HG03442 (cell line): ENCODE measurements at regions not wholly inside any gene's neighbourhood (a gene's known extent, or its start where the extent isn't known, plus 50 kb on each side); places are given as distances from the start of the nearest gene placed in this dataset.

Experiments used
- ATAC-seq: cut with Tn5 transposase; IDR thresholded peaks from one replicate; pipeline ENCODE4 v1.9.1; 2021; ENCODE audit warnings: mild to moderate bottlenecking, moderate library complexity; ENCODE audit not compliant: unreplicated experiment

- ATAC-seq: no peak
Observed at GRCh38 chr13:107003911-107004310, 436.0 kb upstream of the ARGLU1 start.

- ATAC-seq: no peak
Observed at GRCh38 chr13:106998664-106999063, 430.7 kb upstream of the ARGLU1 start.

DNA sequence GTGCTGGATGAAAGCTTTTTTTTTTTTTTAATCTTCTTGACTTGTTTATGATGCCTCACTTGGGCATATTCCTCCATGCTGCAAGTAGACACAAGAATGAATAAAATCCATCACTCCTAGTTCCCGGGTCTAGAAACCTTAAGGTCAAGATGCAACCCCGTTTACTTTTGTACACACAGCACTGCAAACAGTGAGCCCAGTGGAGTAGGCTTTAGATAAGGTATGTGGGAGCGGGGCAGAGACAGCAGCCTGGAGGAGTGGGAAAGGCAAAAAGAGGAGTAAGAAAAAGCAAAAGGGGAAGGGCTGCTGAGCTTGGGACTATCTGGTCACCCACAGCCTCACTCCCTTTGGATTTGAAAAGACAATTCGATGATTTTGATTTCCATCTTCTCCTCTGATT, 429.8 kb upstream of the ARGLU1 start:
- no peak for ATAC-seq

DNA sequence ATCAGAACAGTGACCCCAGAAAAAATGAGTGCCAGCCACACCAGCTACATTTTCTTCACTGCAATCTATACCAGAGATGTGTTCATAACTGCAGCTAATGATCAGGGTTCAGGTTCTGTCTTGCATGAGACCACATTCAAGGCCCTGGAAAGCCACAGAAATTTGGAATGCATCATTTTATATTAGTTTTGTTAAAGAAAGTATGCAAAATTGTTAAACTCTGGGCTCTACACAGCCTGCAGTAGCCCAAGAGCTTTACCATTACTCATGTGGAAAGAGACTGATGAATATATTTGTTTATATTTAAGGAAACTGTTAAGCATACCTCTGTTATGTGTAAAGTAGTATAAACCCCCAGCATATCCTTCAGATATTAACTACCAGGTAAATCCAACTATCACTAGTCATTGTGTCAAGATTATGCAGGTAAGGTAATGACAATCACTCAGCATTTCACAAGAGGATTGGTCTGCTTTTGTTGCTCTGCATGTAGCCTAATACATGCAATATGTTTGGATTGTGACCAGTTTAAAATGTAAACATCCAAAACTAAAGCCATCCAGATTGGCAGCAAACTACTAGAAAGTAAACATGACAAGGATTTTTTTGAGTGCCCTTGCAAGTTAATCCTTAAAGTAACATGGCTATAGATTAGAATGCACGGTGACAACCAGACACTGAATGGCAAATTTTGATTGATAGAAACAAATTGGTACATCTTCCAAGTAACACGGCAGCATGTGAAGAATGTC, 429.1 kb upstream of the ARGLU1 start:
- no peak for ATAC-seq

GRCh38 chr13:106990594-106990993, 422.7 kb upstream of the ARGLU1 start:
- ATAC-seq: no peak

- ATAC-seq: no peak
Observed at GRCh38 chr13:106989876-106990275, 421.9 kb upstream of the ARGLU1 start.

GRCh38 chr13:106987427-106987785, 419.5 kb upstream of the ARGLU1 start:
- ATAC-seq: no peak

GRCh38 chr13:106986687-106987426, 418.9 kb upstream of the ARGLU1 start:
- no peak for ATAC-seq

DNA sequence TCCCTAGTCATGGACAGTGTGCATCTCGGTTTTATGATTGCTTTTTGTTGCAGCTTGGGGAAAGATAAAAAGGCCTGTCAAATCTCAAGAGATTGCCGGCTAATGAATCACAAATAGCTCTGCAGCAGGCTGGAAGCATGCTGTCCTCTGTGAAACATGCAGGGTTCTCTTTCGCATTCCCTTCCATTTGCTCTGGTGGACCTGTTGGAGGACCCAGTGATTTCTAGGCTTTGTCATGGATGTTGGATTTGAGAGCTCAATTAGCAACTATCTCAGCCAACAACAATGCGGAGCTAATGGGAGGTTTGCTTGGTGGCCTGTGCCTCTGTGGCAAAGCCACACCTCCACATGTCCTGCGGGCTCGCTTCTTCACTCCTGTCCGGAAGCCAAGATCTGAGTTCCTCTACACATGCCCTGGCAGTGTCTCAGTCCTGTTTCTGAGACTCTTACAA, 418.1 kb upstream of the ARGLU1 start:
- no peak for ATAC-seq

- no peak for ATAC-seq
Observed at GRCh38 chr13:106985481-106985880, 417.5 kb upstream of the ARGLU1 start.

- ATAC-seq: no peak
Observed at GRCh38 chr13:106981051-106981450, 413.1 kb upstream of the ARGLU1 start.

- no peak for ATAC-seq
Observed at GRCh38 chr13:106967391-106967790, 399.5 kb upstream of the ARGLU1 start.

- ATAC-seq: no peak
Observed at GRCh38 chr13:106963151-106963550, 395.2 kb upstream of the ARGLU1 start.

- ATAC-seq: no peak
Observed at GRCh38 chr13:106961651-106962050, 393.7 kb upstream of the ARGLU1 start.

GRCh38 chr13:106961216-106961615, 393.3 kb upstream of the ARGLU1 start:
- ATAC-seq: no peak

GRCh38 chr13:106958621-106959048, 390.7 kb upstream of the ARGLU1 start:
- ATAC-seq: no peak

GRCh38 chr13:106942563-106942962, 374.6 kb upstream of the ARGLU1 start:
- ATAC-seq: peak; percentile 52

DNA sequence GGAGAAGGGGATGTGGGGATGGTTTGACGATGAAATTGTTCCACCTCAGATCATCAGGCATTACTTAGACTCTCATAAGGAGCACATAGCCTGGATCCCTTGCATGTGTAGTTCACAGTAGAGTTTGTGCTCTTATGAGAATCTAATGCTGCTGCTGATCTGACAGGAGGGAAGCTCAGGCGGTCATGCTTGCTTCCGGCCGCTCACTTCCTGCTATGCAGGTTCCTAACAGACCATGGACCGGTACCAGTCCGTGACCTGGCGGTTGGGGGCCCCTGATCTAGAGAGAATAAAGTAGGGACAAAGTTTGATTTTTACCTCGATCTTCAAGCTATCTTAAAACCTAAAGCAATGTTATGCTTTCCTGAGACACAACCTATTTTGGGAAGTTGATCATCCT, 373.8 kb upstream of the ARGLU1 start:
- no peak for ATAC-seq

DNA sequence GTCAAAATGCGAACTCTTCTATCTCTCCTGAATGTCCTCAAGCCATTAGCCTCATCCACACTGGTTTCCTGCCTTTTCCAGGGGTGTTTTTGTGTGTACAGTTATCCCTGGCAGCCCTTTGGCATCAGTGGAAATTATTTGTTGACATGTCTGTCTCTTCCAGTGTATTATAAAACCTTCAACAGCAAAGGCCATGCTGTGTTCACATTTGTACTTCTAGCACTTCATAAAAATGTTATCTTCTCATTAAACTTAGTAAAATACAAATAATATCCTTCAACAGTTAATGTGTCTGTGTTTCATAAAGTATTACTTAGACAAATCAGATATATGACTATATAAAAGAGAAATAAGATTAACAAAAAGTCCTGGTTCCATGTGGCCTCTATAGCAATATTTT, 359.5 kb upstream of the ARGLU1 start:
- ATAC-seq: no peak

GRCh38 chr13:106922384-106922783, 354.4 kb upstream of the ARGLU1 start:
- no peak for ATAC-seq

GRCh38 chr13:106919638-106920037, 351.7 kb upstream of the ARGLU1 start:
- no peak for ATAC-seq

DNA sequence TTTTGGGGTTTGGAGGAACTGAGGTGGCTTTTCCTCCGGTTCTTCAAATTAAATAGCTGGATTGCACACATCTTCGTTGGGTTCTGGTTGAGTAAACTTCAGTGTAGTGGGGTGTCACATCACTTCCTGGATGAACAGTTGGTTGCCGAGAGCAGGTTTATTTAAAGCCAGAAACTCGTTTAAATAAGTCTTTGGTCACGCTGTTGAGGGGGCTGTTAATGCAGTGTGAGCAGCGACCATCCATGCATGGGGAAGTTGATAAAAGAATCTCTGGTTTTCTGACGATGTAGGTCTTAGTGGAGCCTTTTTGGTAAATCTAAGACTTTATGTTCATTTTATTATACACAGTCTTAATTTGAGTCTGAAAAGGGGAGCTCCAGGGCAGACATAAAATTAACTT, 351.2 kb upstream of the ARGLU1 start:
- peak; percentile 30 for ATAC-seq

DNA sequence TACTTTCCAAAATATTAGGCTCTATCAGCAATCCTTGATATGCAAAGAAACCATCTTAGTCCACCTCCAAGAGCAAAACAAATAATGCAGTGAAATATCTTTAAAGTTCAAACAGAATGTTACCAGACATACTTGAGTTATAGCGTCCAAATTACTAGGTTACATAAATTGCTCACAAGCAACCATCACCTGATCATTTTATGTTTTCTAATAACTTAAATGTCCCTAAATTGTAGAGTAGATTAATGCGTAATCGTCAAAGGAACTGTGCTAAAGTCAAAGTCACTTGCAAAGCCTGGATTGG, 350.6 kb upstream of the ARGLU1 start:
- ATAC-seq: no peak
